ENCODE measurements at regions not wholly inside any gene's neighbourhood (a gene's known extent, or its start where the extent isn't known, plus 50 kb on each side); places are given as distances from the start of the nearest gene placed in this dataset.

DNA sequence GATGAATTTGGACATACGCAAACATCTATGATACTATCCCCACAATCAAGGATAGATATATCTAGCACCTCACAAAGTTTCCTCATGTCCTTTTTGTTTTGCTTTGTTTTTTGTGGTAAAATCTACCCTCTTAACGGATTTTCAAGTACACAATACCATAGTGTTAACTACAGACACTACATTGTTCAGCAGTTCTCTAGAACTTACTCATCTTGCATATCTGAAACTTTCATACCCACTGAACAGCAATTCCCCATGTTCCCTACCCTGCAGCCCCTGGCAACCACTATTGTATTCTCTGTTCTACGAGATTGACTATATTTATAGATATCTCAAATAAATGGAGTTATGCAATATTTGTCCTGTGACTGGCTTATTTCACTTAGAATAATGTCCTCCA, 58.1 kb upstream of the TJP1 start:
- Histone ChIP-seq H3K18ac (ENCODE audit: insufficient read length, low read depth, low read length) (no peak overlapping the region), H3K9me3 (ENCODE audit: control insufficient read depth, low read depth, low read length) (no peaks in the 10 kb centered on the region), H3K79me2 (ENCODE audit: insufficient read depth, low read length) (no peaks in the 10 kb centered on the region), H2AK5ac (ENCODE audit: insufficient read length, low read length) (no peak overlapping the region), H2AFZ (ENCODE audit: low read length) (no peak overlapping the region), H3T11ph (ENCODE audit: low read length) (no peak overlapping the region), H3K27ac (ENCODE audit: insufficient read length, low read depth, low read length) (no peak overlapping the region), H3K4me1 (ENCODE audit: insufficient read depth, low read length) (no peaks in the 10 kb centered on the region; the same call in 1 of the 2 replicates), H3K23ac (ENCODE audit: insufficient read length, low read depth, low read length) (no peak overlapping the region), H4K91ac (ENCODE audit: insufficient read length, low read depth, low read length) (no peak overlapping the region), H3K27me3 (ENCODE audit: insufficient read depth, low read length) (no peaks in the 10 kb centered on the region), H2BK15ac (ENCODE audit: low read depth, low read length) (no peak overlapping the region), H3K4ac (ENCODE audit: low read depth, low read length) (no peak overlapping the region), H3K14ac (ENCODE audit: insufficient read depth, low read length) (no peak overlapping the region), H3K56ac (ENCODE audit: insufficient read length, low read depth, low read length) (no peak overlapping the region), H3K79me1 (ENCODE audit: insufficient read depth, low read depth, low read length, poor library complexity, severe bottlenecking) (no peaks in the 10 kb centered on the region), H2BK12ac (ENCODE audit: insufficient read length, low read depth, low read length) (no peak overlapping the region), H2BK120ac (ENCODE audit: low read depth, low read length, poor library complexity, severe bottlenecking) (no peak overlapping the region), H2BK20ac (ENCODE audit: low read depth, low read length, poor library complexity, severe bottlenecking) (no peak overlapping the region), H4K8ac (replicated peaks; ENCODE audit: insufficient read length, low read depth, low read length) (no peak overlapping the region), H3K4me2 (ENCODE audit: insufficient read depth, insufficient read length, low read length) (no peak overlapping the region), H2BK5ac (ENCODE audit: insufficient read length, low read length) (no peak overlapping the region), H3K23me2 (ENCODE audit: insufficient read length, low read depth, low read length, poor library complexity, severe bottlenecking) (no peaks in the 10 kb centered on the region), H3K9ac (ENCODE audit: extremely low read depth, insufficient read length, low read length) (no peak overlapping the region), H4K5ac (ENCODE audit: insufficient read length, low read depth, low read length) (no peak overlapping the region), H4K20me1 (ENCODE audit: control insufficient read depth, insufficient read depth, insufficient read length) (no peaks in the 10 kb centered on the region)
- peaks cover 2% of the 10 kb centered on the region; the same call in 1 of the 2 replicates for H3K27me3 Mint-ChIP-seq (ENCODE audit: low read depth)
- H3K27ac Mint-ChIP-seq, result no peak overlapping the region
- no peak for DNase-seq
- no CpG with 5 or more reads among the region's 3 CpGs for whole genome bisulfite sequencing (ENCODE audit: extremely low coverage, insufficient read length, low lambda C conversion rate)
- TF ChIP-seq, protein P1, sequence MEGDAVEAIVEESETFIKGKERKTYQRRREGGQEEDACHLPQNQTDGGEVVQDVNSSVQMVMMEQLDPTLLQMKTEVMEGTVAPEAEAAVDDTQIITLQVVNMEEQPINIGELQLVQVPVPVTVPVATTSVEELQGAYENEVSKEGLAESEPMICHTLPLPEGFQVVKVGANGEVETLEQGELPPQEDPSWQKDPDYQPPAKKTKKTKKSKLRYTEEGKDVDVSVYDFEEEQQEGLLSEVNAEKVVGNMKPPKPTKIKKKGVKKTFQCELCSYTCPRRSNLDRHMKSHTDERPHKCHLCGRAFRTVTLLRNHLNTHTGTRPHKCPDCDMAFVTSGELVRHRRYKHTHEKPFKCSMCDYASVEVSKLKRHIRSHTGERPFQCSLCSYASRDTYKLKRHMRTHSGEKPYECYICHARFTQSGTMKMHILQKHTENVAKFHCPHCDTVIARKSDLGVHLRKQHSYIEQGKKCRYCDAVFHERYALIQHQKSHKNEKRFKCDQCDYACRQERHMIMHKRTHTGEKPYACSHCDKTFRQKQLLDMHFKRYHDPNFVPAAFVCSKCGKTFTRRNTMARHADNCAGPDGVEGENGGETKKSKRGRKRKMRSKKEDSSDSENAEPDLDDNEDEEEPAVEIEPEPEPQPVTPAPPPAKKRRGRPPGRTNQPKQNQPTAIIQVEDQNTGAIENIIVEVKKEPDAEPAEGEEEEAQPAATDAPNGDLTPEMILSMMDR (conservative IDR thresholded peaks at IDR 0.05), result no peak
- no peaks in the 10 kb centered on the region for H3K36me3 Mint-ChIP-seq (ENCODE audit: insufficient read depth in 1 of 3, low read depth in 3 of 3)
- peaks cover 18 to 22% of the 10 kb centered on the region in 2 experiments for H3K4me1 Mint-ChIP-seq
- H3K9me3 Mint-ChIP-seq, result no peaks in the 10 kb centered on the region
- no peak overlapping the region for H3K4me3 Mint-ChIP-seq
